Mammary epithelial cell (primary cell): ENCODE measurements at regions not wholly inside any gene's neighbourhood (a gene's known extent, or its start where the extent isn't known, plus 50 kb on each side); places are given as distances from the start of the nearest gene placed in this dataset.

Experiments used
- CTCF ChIP-seq, 2 donors: IDR thresholded peaks in 1 of 2; conservative IDR thresholded peaks in 1 of 2; 2 replicates each; pipeline ENCODE4 v1.5.1; 2011 to 2012; ENCODE audit warnings: inconsistent platforms in 2 of 2, low read length in 2 of 2, mild to moderate bottlenecking in 2 of 2, control low read depth in 1 of 2, low read depth in 1 of 2; ENCODE audit not compliant: insufficient read depth in 1 of 2; ENCODE audit errors: extremely low read depth in 1 of 2
- EZH2 ChIP-seq: IDR thresholded peaks from 2 replicates; pipeline ENCODE4 v1.6.1; 2012; ENCODE audit warnings: low read length, inconsistent platforms, borderline replicate concordance

GRCh38 chr10:30725661-30726060 lies 96.1 kb upstream of the LYZL2 start:
- TF ChIP-seq EZH2, result no peak
- TF ChIP-seq CTCF (conservative IDR thresholded peaks at IDR 0.05 in 1 of 2, IDR thresholded peaks at IDR 0.05 in 1 of 2; ENCODE audit: extremely low read depth in 1 of 2, insufficient read depth in 1 of 2, low read depth in 1 of 2, low read length in 2 of 2), result no peak
